ENCODE measurements at regions not wholly inside any gene's neighbourhood (a gene's known extent, or its start where the extent isn't known, plus 50 kb on each side); places are given as distances from the start of the nearest gene placed in this dataset.

- Histone ChIP-seq H3K27ac (no peak overlapping the region), H3K27me3 (replicated peaks; ENCODE audit: insufficient read depth) (peaks cover 22% of the 10 kb centered on the region; the same call in 1 of the 2 replicates), H3K4me3 (no peak overlapping the region), H3K4me2 (ENCODE audit: unreplicated experiment) (no peak overlapping the region), H3K9me2 (ENCODE audit: insufficient read depth) (no peaks in the 10 kb centered on the region), H3K36me3 (ENCODE audit: low read depth) (no peaks in the 10 kb centered on the region), H3K9me3 (ENCODE audit: low read depth) (no peaks in the 10 kb centered on the region), H4K20me1 (ENCODE audit: insufficient read depth) (no peaks in the 10 kb centered on the region), H3K4me1 (ENCODE audit: insufficient read depth) (no peaks in the 10 kb centered on the region), H2AFZ (no peak overlapping the region), H3K9ac (no peak overlapping the region), H3F3A (ENCODE audit: insufficient read depth) (no peaks in the 10 kb centered on the region), H3K79me2 (ENCODE audit: insufficient read depth) (no peaks in the 10 kb centered on the region)
- 58 to 63% methylated on average over 2 of the region's 2 CpGs for WGBS, 2 experiments (ENCODE audit: low coverage in 1 of 2, low lambda C conversion rate in 2 of 2, missing lambda C conversion rate in 2 of 2)
- TF ChIP-seq EZH2phosphoT487 (IDR thresholded peaks at IDR 0.05; ENCODE audit: insufficient read depth, low read depth), result no peak
- no peak for TF ChIP-seq EZH2 (IDR thresholded peaks at IDR 0.05; ENCODE audit: insufficient read depth, poor library complexity, severe bottlenecking)
- in situ Hi-C loops (cut with MboI), result no loop called here
- DNase-seq, result no peak
Measured at GRCh38 chr5:53814819-53815218, 254.4 kb downstream of the NDUFS4 start.

GRCh38 chr5:53815471-53815870 lies 255.0 kb downstream of the NDUFS4 start:
- in situ Hi-C loops (cut with MboI), result no loop called here
- no peaks in the 10 kb centered on the region for H4K20me1 ChIP-seq (ENCODE audit: insufficient read depth)
- no peak overlapping the region for H3K4me3 ChIP-seq
- H3K4me2 ChIP-seq (ENCODE audit: unreplicated experiment), result no peak overlapping the region
- H3K9ac ChIP-seq, result no peak overlapping the region
- H3K9me3 ChIP-seq (ENCODE audit: low read depth), result no peaks in the 10 kb centered on the region
- no peaks in the 10 kb centered on the region for H3K36me3 ChIP-seq (ENCODE audit: low read depth)
- H3F3A ChIP-seq (ENCODE audit: insufficient read depth), result no peaks in the 10 kb centered on the region
- H3K27me3 ChIP-seq (replicated peaks; ENCODE audit: insufficient read depth), result peaks cover 22% of the 10 kb centered on the region; the same call in 1 of the 2 replicates
- DNase-seq, result no peak
- no peak for TF ChIP-seq EZH2phosphoT487 (IDR thresholded peaks at IDR 0.05; ENCODE audit: insufficient read depth, low read depth)
- TF ChIP-seq EZH2 (IDR thresholded peaks at IDR 0.05; ENCODE audit: insufficient read depth, poor library complexity, severe bottlenecking), result no peak
- WGBS, 2 experiments (ENCODE audit: low coverage in 1 of 2, low lambda C conversion rate in 2 of 2, missing lambda C conversion rate in 2 of 2), result 58 to 66% methylated on average over 2 of the region's 2 CpGs
- no peak overlapping the region for H3K27ac ChIP-seq
- H3K9me2 ChIP-seq (ENCODE audit: insufficient read depth), result no peaks in the 10 kb centered on the region
- no peak overlapping the region for H2AFZ ChIP-seq
- no peaks in the 10 kb centered on the region for H3K4me1 ChIP-seq (ENCODE audit: insufficient read depth)
- H3K79me2 ChIP-seq (ENCODE audit: insufficient read depth), result no peaks in the 10 kb centered on the region

- no peaks in the 10 kb centered on the region for H3K4me1 ChIP-seq (ENCODE audit: insufficient read depth)
- H3F3A ChIP-seq (ENCODE audit: insufficient read depth), result no peaks in the 10 kb centered on the region
- H3K27me3 ChIP-seq (replicated peaks; ENCODE audit: insufficient read depth), result peaks cover 22% of the 10 kb centered on the region; the same call in 1 of the 2 replicates
- no peak overlapping the region for H2AFZ ChIP-seq
- H4K20me1 ChIP-seq (ENCODE audit: insufficient read depth), result no peaks in the 10 kb centered on the region
- no peak overlapping the region for H3K27ac ChIP-seq
- in situ Hi-C loops (cut with MboI), result no loop called here
- DNase-seq, result no peak
- no peaks in the 10 kb centered on the region for H3K79me2 ChIP-seq (ENCODE audit: insufficient read depth)
- no peaks in the 10 kb centered on the region for H3K9me2 ChIP-seq (ENCODE audit: insufficient read depth)
- no peak overlapping the region for H3K4me3 ChIP-seq
- no peaks in the 10 kb centered on the region for H3K36me3 ChIP-seq (ENCODE audit: low read depth)
- H3K9ac ChIP-seq, result no peak overlapping the region
- no peaks in the 10 kb centered on the region for H3K9me3 ChIP-seq (ENCODE audit: low read depth)
- TF ChIP-seq EZH2 (IDR thresholded peaks at IDR 0.05; ENCODE audit: insufficient read depth, poor library complexity, severe bottlenecking) (no peak), EZH2phosphoT487 (IDR thresholded peaks at IDR 0.05; ENCODE audit: insufficient read depth, low read depth) (no peak)
- no peak overlapping the region for H3K4me2 ChIP-seq (ENCODE audit: unreplicated experiment)
Measured at GRCh38 chr5:53817183-53817582, 256.7 kb downstream of the NDUFS4 start.

- in situ Hi-C loops (cut with MboI), result no loop called here
- H3K9me2 ChIP-seq (ENCODE audit: insufficient read depth), result no peaks in the 10 kb centered on the region
- H3K9ac ChIP-seq, result no peak overlapping the region
- no peaks in the 10 kb centered on the region for H3K79me2 ChIP-seq (ENCODE audit: insufficient read depth)
- DNase-seq, result no peak
- no peak overlapping the region for H3K27ac ChIP-seq
- no peak overlapping the region for H2AFZ ChIP-seq
- 63 to 71% methylated on average over 8 of the region's 8 CpGs for WGBS, 2 experiments (ENCODE audit: low coverage in 1 of 2, low lambda C conversion rate in 2 of 2, missing lambda C conversion rate in 2 of 2)
- no peak overlapping the region for H3K4me3 ChIP-seq
- H3F3A ChIP-seq (ENCODE audit: insufficient read depth), result no peaks in the 10 kb centered on the region
- H3K27me3 ChIP-seq (replicated peaks; ENCODE audit: insufficient read depth), result peaks cover 21% of the 10 kb centered on the region
- no peaks in the 10 kb centered on the region for H3K36me3 ChIP-seq (ENCODE audit: low read depth)
- no peak overlapping the region for H3K4me2 ChIP-seq (ENCODE audit: unreplicated experiment)
- TF ChIP-seq EZH2 (IDR thresholded peaks at IDR 0.05; ENCODE audit: insufficient read depth, poor library complexity, severe bottlenecking) (no peak), EZH2phosphoT487 (IDR thresholded peaks at IDR 0.05; ENCODE audit: insufficient read depth, low read depth) (no peak)
- no peaks in the 10 kb centered on the region for H3K9me3 ChIP-seq (ENCODE audit: low read depth)
- H3K4me1 ChIP-seq (ENCODE audit: insufficient read depth), result no peaks in the 10 kb centered on the region
- H4K20me1 ChIP-seq (ENCODE audit: insufficient read depth), result no peaks in the 10 kb centered on the region
Measured at GRCh38 chr5:53819482-53819881, 259.0 kb downstream of the NDUFS4 start.

Data from GM23248 (cell line).